ENCODE measurements at regions not wholly inside any gene's neighbourhood (a gene's known extent, or its start where the extent isn't known, plus 50 kb on each side); places are given as distances from the start of the nearest gene placed in this dataset.

- TF ChIP-seq CTCF (conservative IDR thresholded peaks at IDR 0.05; ENCODE audit: low read depth, low read length) = peak; percentile 50
- TF ChIP-seq EZH2phosphoT487 (IDR thresholded peaks at IDR 0.05; ENCODE audit: borderline replicate concordance, low read length) = no peak
- TF ChIP-seq EZH2 (IDR thresholded peaks at IDR 0.05; ENCODE audit: low read length, unreplicated experiment) = no peak
These were observed 51.0 kb upstream of the IL17B start for GRCh38 chr5:149429839-149430721.
